H9 (cell line): ENCODE measurements at regions not wholly inside any gene's neighbourhood (a gene's known extent, or its start where the extent isn't known, plus 50 kb on each side); places are given as distances from the start of the nearest gene placed in this dataset.

ENCODE experiments used
- DNase-seq: peaks from one replicate; pipeline ENCODE4 v3.0.0-alpha.2; 2017
- H2AFZ ChIP-seq: one replicate; pipeline ENCODE4 v1.6.1; 2013; ENCODE audit warnings: mild to moderate bottlenecking, low read length, control low read depth, moderate library complexity
- H2AK5ac ChIP-seq: 2 replicates; pipeline ENCODE4 v1.6.1; 2013; ENCODE audit warnings: low read length, control low read depth, mixed read lengths; ENCODE audit not compliant: insufficient read length
- H2BK120ac ChIP-seq: one replicate; pipeline ENCODE4 v1.6.1; 2013; ENCODE audit warnings: low read depth, mild to moderate bottlenecking, low read length, control low read depth, inconsistent platforms; ENCODE audit not compliant: poor library complexity, severe bottlenecking
- H2BK12ac ChIP-seq: 2 replicates; pipeline ENCODE4 v1.6.1; 2013; ENCODE audit warnings: low read length, control low read depth, mixed read lengths, low read depth; ENCODE audit not compliant: insufficient read length
- H2BK15ac ChIP-seq: 2 replicates; pipeline ENCODE4 v1.6.1; 2013; ENCODE audit warnings: low read depth, low read length, control low read depth
- H2BK20ac ChIP-seq: one replicate; pipeline ENCODE4 v1.6.1; 2013; ENCODE audit warnings: low read depth, mild to moderate bottlenecking, low read length, control low read depth, inconsistent platforms; ENCODE audit not compliant: poor library complexity, severe bottlenecking
- H2BK5ac ChIP-seq: 2 replicates; pipeline ENCODE4 v1.6.1; 2013; ENCODE audit warnings: low read length, control low read depth, mixed read lengths; ENCODE audit not compliant: insufficient read length
- H3K14ac ChIP-seq: 2 replicates; pipeline ENCODE4 v1.6.1; 2013; ENCODE audit warnings: low read length, control low read depth; ENCODE audit not compliant: insufficient read depth
- H3K18ac ChIP-seq: 2 replicates; pipeline ENCODE4 v1.6.1; 2013; ENCODE audit warnings: low read depth, mild to moderate bottlenecking, mixed read lengths, low read length, control low read depth; ENCODE audit not compliant: insufficient read length
- H3K23ac ChIP-seq: 2 replicates; pipeline ENCODE4 v1.6.1; 2013; ENCODE audit warnings: low read length, control low read depth, mixed read lengths, low read depth; ENCODE audit not compliant: insufficient read length
- H3K23me2 ChIP-seq: 2 replicates; pipeline ENCODE4 v1.6.1; 2013; ENCODE audit warnings: low read depth, mild to moderate bottlenecking, mixed read lengths, low read length, control low read depth; ENCODE audit not compliant: insufficient read length, poor library complexity, severe bottlenecking
- H3K27ac ChIP-seq: 2 replicates; pipeline ENCODE4 v1.5.1; 2013; ENCODE audit warnings: low read length, control low read depth, mixed read lengths, low read depth; ENCODE audit not compliant: insufficient read length
- H3K27me3 ChIP-seq: 2 replicates; pipeline ENCODE4 v1.6.1; 2013; ENCODE audit warnings: low read length, control low read depth, inconsistent platforms; ENCODE audit not compliant: insufficient read depth
- H3K4ac ChIP-seq: 2 replicates; pipeline ENCODE4 v1.6.1; 2013; ENCODE audit warnings: low read depth, mild to moderate bottlenecking, control low read depth, inconsistent platforms, low read length, moderate library complexity
- H3K4me1 ChIP-seq: 2 replicates; pipeline ENCODE4 v1.6.1; 2013; ENCODE audit warnings: low read length, control low read depth, inconsistent platforms; ENCODE audit not compliant: insufficient read depth
- H3K4me2 ChIP-seq: 2 replicates; pipeline ENCODE4 v1.6.1; 2013; ENCODE audit warnings: low read length, control low read depth, mixed read lengths; ENCODE audit not compliant: insufficient read length, insufficient read depth
- H3K56ac ChIP-seq: 2 replicates; pipeline ENCODE4 v1.6.1; 2013; ENCODE audit warnings: low read depth, mild to moderate bottlenecking, mixed read lengths, low read length, control low read depth; ENCODE audit not compliant: insufficient read length
- H3K79me1 ChIP-seq: 2 replicates; pipeline ENCODE4 v1.6.1; 2013; ENCODE audit warnings: low read depth, mild to moderate bottlenecking, moderate library complexity, low read length, control low read depth, inconsistent platforms; ENCODE audit not compliant: insufficient read depth, poor library complexity, severe bottlenecking
- H3K79me2 ChIP-seq: 2 replicates; pipeline ENCODE4 v1.6.1; 2013; ENCODE audit warnings: low read length, control low read depth, inconsistent platforms; ENCODE audit not compliant: insufficient read depth
- H3K9ac ChIP-seq: 2 replicates; pipeline ENCODE4 v1.6.1; 2013; ENCODE audit warnings: low read length, control low read depth, mixed read lengths; ENCODE audit not compliant: insufficient read length; ENCODE audit errors: extremely low read depth
- H3K9me3 ChIP-seq: one replicate; pipeline ENCODE4 v1.6.1; 2013; ENCODE audit warnings: low read depth, low read length, inconsistent platforms; ENCODE audit not compliant: control insufficient read depth
- H3T11ph ChIP-seq: one replicate; pipeline ENCODE4 v1.6.1; 2013; ENCODE audit warnings: mild to moderate bottlenecking, low read length, control low read depth, inconsistent platforms
- H4K20me1 ChIP-seq: one replicate; pipeline ENCODE4 v1.6.1; 2013; ENCODE audit not compliant: control insufficient read depth, insufficient read length, insufficient read depth
- H4K5ac ChIP-seq: 2 replicates; pipeline ENCODE4 v1.6.1; 2013; ENCODE audit warnings: low read depth, mild to moderate bottlenecking, mixed read lengths, low read length, control low read depth; ENCODE audit not compliant: insufficient read length
- H4K8ac ChIP-seq: replicated peaks from 2 replicates; pipeline ENCODE4 v1.6.1; 2013; ENCODE audit warnings: low read length, control low read depth, mixed read lengths, low read depth; ENCODE audit not compliant: insufficient read length
- H4K91ac ChIP-seq: 2 replicates; pipeline ENCODE4 v1.6.1; 2013; ENCODE audit warnings: low read depth, mild to moderate bottlenecking, moderate library complexity, mixed read lengths, low read length, control low read depth; ENCODE audit not compliant: insufficient read length
- H3K27ac Mint-ChIP-seq, 3 experiments: 2 replicates in 2 of 3; 3 replicates in 1 of 3; pipeline ENCODE4 v1.8.0; 2020 to 2021; ENCODE audit warnings: mixed read lengths in 3 of 3, mild to moderate bottlenecking in 1 of 3, moderate library complexity in 1 of 3
- H3K27me3 Mint-ChIP-seq: 2 replicates; pipeline ENCODE4 v1.8.0; 2021; ENCODE audit warnings: low read depth, mild to moderate bottlenecking, moderate library complexity, mixed read lengths
- H3K36me3 Mint-ChIP-seq, 3 experiments: 2 replicates in 2 of 3; 3 replicates in 1 of 3; pipeline ENCODE4 v1.8.0; 2020 to 2021; ENCODE audit warnings: low read depth in 3 of 3, mixed read lengths in 3 of 3; ENCODE audit not compliant: insufficient read depth in 1 of 3
- H3K4me1 Mint-ChIP-seq, 2 experiments: 2 replicates each; pipeline ENCODE4 v1.8.0; 2020; ENCODE audit warnings: mixed read lengths in 2 of 2
- H3K4me3 Mint-ChIP-seq, 2 experiments: 2 replicates in 1 of 2; 3 replicates in 1 of 2; pipeline ENCODE4 v1.8.0; 2020 to 2021; ENCODE audit warnings: mild to moderate bottlenecking in 2 of 2, mixed read lengths in 2 of 2, moderate library complexity in 1 of 2
- H3K9me3 Mint-ChIP-seq, 2 experiments: 2 replicates in 1 of 2; 3 replicates in 1 of 2; pipeline ENCODE4 v1.8.0; 2020; ENCODE audit warnings: mild to moderate bottlenecking in 2 of 2, mixed read lengths in 2 of 2, moderate library complexity in 1 of 2
- CTCF ChIP-seq: fragments of 200-600 bp; sonication (generic); conservative IDR thresholded peaks from 3 replicates; pipeline ENCODE4 v1.8.0; 2021; ENCODE audit warnings: antibody characterized with exemption, mild to moderate bottlenecking
- WGBS: extraction: QIAGEN DNeasy Blood & Tissue Kit; methylation state at CpG from one replicate; pipeline ENCODE4 v1.1.7; 2013; ENCODE audit warnings: missing lambda C conversion rate, low lambda C conversion rate, mixed read lengths; ENCODE audit not compliant: insufficient read length; ENCODE audit errors: extremely low coverage; 5-methylcytosine and 5-hydroxymethylcytosine counted together

- Histone ChIP-seq H3K27ac (no peak overlapping the region), H3K79me1 (no peaks in the 10 kb centered on the region), H3K14ac (no peak overlapping the region), H4K91ac (no peak overlapping the region), H3K18ac (no peak overlapping the region), H2BK5ac (no peak overlapping the region), H2AFZ (no peak overlapping the region), H3K9me3 (no peaks in the 10 kb centered on the region), H3K4me1 (no peaks in the 10 kb centered on the region), H2AK5ac (no peak overlapping the region), H4K20me1 (no peaks in the 10 kb centered on the region), H3K9ac (no peak overlapping the region), H3K23ac (no peak overlapping the region), H3K56ac (no peak overlapping the region), H3K4ac (no peak overlapping the region), H2BK15ac (no peak overlapping the region), H2BK20ac (no peak overlapping the region), H3T11ph (no peak overlapping the region), H4K8ac (no peak overlapping the region), H2BK12ac (no peak overlapping the region), H3K23me2 (no peaks in the 10 kb centered on the region), H3K79me2 (no peaks in the 10 kb centered on the region), H2BK120ac (no peak overlapping the region), H3K27me3 (no peaks in the 10 kb centered on the region), H3K4me2 (no peak overlapping the region), H4K5ac (no peak overlapping the region)
- peaks cover 10 to 14% of the 10 kb centered on the region in 2 experiments for H3K9me3 Mint-ChIP-seq
- H3K27ac Mint-ChIP-seq: no peak overlapping the region
- peaks cover 7 to 18% (median 12%) of the 10 kb centered on the region in 3 experiments for H3K36me3 Mint-ChIP-seq
- H3K4me3 Mint-ChIP-seq: no peak overlapping the region
- H3K4me1 Mint-ChIP-seq: peaks cover 2 to 10% of the 10 kb centered on the region in 2 experiments; a peak in 3 of 4 replicates
- WGBS: no CpG with 5 or more reads among the region's 1 CpG
- H3K27me3 Mint-ChIP-seq: no peaks in the 10 kb centered on the region
- no peak for DNase-seq
- no peak for TF ChIP-seq CTCF
These were observed 211.6 kb upstream of the SP8 start for GRCh38 chr7:20998309-20998708.
